ENCODE measurements at regions not wholly inside any gene's neighbourhood (a gene's known extent, or its start where the extent isn't known, plus 50 kb on each side); places are given as distances from the start of the nearest gene placed in this dataset.
"Not testable (repeated sequence)": the region's sequence is repeated elsewhere in the genome, so short reads cannot be mapped to it uniquely, and the experiment has no call there.

DNA sequence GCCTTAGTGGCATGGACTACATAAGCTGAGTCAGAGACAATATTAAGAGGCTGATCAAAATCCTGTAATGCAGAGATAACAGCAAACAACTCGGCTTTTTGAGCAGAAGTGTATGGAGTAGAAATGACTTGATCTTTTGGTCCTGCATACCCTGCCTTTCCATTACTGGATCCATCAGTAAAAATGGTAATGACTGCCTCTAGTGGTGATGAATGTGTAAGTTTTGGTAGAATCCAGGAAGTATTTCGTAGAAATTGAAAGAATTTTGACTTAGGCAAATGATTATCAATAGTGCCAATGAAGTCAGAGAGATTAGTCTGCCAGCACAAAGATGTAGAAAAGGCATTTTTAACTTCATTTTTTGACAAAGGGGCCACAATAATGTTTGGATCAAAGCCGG lies 146.4 kb upstream of the API5 start:
- not testable (repeated sequence) for DNase-seq (ENCODE audit: low read depth in 4 of 4, low spot score in 3 of 4)

DNA sequence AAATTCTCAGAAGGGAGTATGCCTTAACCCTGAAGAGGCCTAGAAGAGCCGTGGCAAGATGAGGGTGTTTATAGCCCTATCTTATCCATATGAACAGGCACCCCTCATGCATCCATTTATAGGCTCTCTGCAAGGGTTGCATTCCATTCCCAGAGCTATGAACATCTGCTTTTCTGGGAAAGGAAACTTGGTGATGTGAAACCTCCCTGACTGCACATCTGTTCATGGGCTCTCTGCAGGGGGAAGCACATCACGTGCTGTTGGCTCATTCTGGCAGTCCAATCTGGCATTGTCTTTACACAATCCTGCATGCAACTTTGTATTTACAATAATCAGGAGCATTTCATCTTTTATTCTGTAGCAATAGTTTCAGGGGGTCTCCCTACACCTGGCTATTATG lies 143.6 kb upstream of the API5 start:
- not testable (repeated sequence) for DNase-seq (ENCODE audit: low read depth in 4 of 4, low spot score in 3 of 4)

DNA sequence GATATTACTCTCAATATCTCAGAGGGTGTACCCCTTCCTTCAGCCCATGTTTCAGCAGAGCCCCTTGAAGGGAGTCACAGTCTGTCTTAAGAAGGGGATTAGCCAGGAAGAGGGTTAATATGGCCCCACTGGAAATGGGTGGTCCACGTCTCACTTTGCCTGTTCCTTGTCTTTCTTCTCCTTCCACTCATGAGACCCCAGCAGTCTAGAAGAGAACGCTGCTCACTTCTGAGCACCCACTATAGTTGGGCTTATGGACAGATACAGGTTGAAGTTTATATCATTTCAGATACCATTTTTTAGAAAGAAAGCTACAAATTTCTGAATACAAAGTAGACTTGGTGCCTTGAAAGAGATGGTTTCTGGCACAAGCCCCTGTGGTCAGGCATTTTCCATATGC lies 139.3 kb upstream of the API5 start:
- DNase-seq (ENCODE audit: low read depth in 4 of 4, low spot score in 3 of 4), result no peak

DNA sequence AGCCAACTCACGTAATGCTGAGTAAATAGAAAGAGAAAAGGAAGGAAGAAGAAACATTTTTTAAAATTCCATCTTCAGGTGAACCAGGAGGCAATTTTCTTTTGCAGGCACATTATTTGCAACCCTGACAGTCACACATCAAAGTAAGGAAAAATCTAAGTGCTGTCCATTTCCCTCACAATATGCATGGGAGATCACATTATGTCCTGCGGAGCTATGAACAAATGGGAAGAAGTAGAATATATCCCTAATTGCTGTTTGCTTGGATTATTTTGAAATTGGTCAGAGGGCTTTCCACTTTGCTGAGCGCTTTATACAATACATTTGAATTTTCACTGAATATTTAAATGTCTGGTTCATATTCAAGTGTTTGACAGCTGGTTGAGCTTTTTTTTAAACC lies 133.8 kb upstream of the API5 start:
- no peak for DNase-seq (ENCODE audit: low read depth in 4 of 4, low spot score in 3 of 4)

DNA sequence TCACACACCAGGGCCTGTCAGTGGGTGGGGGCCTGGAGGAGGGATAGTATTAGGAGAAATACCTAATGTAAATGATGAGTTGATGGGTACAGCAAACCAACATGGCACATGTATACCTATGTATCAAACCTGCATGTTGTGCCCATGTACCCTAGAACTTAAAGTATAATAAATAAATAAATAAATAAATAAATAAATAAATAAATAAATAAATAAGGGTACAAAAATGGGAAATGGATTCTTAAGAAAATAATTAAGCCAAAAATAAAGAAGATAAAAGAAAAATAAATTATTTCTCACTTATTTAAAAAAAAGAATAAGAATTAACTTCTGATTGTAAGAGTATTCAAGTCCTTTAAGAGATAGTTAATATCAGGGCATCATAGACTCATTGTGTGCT lies 117.3 kb upstream of the API5 start:
- not testable (repeated sequence) for DNase-seq (ENCODE audit: low read depth in 4 of 4, low spot score in 3 of 4)

DNA sequence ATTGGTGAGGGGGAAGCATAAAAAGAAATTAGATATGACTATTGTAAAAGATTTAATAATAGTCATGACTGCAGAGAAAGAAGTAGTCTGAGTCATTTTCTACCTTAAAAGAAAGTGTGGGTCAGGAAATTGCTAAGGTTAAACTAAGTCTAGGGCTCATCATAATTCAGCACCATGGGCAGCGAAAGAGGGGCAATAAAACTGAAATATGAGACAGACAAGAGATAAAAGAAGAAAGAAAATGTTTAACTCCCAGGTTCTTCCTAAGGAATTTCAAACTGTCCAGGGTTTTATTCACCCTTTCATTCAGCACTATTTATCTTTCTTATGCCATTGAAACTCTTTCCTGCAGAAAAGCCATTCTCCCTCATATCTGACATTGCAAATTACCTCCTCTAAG lies 114.4 kb upstream of the API5 start:
- DNase-seq (ENCODE audit: low read depth in 4 of 4, low spot score in 3 of 4), result peak; percentile 1 to 45 (median 14)

DNA sequence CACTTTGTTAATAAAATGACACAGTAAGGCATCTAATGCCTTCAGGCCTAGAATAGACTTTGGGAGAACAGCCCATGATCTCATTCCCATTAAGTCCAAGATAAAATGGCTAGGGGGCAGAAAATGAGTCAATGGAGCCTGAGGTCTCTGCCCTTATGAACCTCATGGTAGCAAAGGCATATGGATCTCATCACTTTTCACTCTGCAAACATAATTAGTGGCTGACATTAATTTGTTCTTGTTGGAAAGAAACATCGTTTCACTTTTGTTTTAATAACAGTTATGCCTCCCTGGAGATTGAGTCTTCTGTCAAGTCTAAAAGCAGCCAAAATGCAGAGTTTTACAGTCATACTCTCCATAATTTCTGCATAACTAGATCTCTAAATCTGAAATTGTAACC lies 111.8 kb upstream of the API5 start:
- DNase-seq (ENCODE audit: low read depth in 4 of 4, low spot score in 3 of 4), result peak in 2 of 4 donors; percentile 1 to 7

DNA sequence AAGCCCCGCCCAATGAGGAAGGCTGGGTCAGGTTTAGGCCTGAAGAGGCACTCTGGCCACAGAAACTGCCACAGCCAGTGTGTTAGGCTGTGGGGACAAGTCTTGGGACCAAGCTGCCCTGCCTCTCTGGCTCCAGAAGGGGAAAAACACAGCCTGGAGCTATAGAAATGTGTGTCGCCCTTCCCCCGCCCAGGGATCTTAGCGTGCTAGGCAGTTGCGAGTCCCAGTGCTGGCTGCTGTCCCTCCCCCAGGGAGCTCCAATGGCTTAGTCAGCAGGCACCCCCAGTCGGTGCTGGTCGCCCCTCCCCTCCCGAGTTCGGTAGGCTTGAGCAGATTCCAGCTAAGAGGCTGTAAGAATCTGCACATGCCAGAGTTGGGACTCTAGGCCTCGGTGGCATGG lies 99.5 kb upstream of the API5 start:
- no peak for DNase-seq (ENCODE audit: low read depth in 4 of 4, low spot score in 3 of 4)

DNA sequence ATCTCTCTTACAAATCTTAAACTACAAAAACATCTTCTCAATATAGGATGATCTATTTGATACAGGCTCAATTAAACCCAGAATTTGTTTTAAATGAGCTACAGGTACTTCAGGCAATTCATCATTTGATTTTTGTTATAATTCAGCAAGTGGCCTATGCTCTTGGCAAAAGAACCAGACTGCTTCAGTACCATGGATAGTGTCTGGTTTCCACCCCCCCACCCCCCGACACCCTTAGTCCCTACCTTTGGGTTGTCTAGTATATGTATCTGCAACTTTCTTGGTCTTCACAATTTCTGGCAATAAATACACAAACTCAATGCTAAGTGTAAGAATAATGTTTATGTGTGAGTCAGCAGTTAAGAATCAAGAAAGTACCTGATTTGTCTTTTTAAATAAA lies 97.3 kb upstream of the API5 start:
- no peak for DNase-seq (ENCODE audit: low read depth in 4 of 4, low spot score in 3 of 4)

DNA sequence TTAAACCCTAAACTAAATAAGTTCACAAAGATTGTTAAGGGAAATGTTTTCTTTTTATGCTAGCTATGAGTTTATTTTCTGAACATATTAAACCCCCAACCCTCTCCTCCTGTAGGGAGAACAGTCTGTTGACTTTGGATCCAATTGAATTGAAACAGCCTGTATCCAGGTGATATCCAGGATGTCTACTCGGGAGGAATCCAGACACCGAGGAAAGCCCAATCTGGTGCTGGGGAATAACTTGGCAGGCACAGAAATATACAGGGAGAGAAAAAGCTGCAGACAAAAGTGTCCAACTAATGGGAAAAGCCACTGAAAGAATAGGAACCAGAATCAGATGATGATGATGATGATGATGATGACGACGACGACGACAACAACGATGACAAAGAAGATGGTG lies 93.9 kb upstream of the API5 start:
- DNase-seq (ENCODE audit: low read depth in 4 of 4, low spot score in 3 of 4), result no peak

DNA sequence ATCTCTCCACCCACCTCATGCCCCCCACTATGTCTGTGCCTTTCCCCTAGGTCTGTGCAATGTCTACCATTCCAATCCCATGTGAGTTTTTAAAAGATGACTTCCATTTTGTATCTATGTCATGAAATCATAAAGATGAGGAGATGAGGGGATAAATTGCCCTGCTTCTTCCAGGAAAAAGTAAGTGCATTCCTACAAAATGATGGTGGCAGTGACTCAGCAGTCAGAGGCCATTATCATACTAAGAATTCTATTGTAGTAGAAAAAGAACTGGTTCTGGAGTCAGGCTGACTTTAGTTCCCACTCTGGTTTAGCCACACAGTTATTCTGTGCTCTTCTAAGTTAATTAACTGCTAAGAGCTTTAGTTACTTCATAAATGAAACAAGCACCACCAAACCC lies 89.6 kb upstream of the API5 start:
- no peak for DNase-seq (ENCODE audit: low read depth in 4 of 4, low spot score in 3 of 4)

DNA sequence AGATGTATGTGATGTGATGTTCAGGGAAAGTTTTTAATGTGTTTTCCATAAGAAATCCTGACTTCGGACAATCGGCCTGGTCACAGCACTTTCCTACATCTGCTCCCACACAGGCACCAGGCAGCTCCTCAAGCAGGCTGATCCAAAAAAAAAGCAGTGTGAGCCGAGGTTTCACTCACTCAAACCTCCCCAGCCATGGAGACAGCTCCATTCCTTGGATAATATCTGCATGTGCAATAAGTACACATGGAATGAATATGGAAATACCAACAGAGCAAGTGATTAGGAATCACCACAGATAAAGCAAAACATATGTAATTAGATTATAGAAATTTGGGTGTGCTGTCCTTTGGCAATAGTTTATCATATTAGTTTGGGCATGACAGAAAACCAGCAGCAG lies 88.8 kb upstream of the API5 start:
- DNase-seq (ENCODE audit: low read depth in 4 of 4, low spot score in 3 of 4), result no peak

DNA sequence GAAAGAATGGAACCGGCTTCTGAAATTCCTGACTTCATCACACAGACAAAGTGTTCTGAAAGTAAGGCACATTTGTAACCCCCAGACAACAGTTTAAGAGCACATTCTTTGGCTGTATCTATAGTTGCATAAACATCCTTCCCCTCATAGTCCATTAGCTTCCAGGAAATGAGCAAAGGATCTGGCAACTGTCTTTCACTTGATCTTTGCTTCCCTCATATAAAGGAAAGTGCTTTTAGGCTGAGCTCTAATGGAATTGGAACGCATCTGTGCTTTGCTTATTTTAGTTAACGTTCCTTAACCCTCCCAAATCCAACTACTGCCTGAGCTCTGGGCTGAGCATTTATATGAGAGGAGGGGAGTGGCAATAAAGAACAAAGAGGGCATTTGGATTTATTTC lies 76.9 kb upstream of the API5 start:
- peak in 1 of 4 donors; percentile 44 for DNase-seq (ENCODE audit: low read depth in 4 of 4, low spot score in 3 of 4)

DNA sequence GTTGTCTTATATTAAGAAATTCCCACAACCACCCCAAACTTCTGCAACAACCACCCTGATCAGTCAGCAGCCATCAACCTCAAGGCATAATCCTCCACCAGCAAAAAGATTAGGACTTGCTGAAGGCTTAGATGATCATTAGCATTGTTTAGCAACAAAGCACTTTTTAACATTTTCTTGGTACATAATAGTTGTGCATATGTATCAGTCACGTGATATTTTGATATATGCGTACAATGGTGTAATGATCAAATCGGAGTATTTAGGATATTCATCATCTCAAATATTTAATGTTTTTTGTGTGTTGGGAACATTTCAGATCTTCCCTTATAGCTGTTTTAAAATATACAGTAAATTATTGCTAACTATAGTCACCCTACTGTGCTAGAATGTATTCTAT lies 73.5 kb upstream of the API5 start:
- DNase-seq (ENCODE audit: low read depth in 4 of 4, low spot score in 3 of 4), result no peak

DNA sequence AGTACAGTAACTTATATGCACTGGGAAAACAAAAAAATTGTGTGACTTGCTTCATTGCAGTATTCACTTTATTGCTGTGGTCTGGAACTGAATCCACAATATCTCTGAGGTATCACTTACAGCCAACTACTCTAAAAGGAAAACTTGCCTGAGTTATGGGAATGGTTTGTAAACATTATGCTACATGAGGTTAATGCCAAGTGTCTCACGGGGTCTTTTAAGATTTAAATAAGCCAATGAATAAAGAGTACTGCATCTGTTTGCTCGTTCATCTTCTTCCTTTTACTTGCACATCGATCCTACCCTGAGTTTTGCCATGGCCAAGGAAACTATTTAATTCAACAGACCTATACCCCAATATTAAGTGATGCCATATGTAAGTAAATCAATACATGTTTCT lies 72.0 kb upstream of the API5 start:
- no peak for DNase-seq (ENCODE audit: low read depth in 4 of 4, low spot score in 3 of 4)

DNA sequence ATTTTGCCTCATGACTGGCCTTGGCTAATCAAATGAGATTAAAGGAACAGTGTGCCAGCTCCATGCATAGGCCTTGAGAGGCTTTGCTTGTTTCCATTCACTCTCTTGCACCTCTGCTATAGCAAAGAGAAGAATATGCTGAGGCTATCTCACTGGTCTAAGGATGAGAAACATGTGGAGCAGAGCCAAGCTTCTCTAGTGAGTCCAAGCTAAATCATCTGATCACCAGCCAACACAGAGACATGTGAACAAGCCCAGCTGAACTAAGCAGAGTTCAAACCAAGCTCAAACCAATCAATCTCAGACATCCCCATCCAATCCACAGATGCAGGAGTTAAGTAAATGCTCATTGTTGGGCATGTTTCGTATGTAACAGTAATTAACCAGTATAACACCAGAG lies 69.4 kb upstream of the API5 start:
- no peak for DNase-seq (ENCODE audit: low read depth in 4 of 4, low spot score in 3 of 4)

DNA sequence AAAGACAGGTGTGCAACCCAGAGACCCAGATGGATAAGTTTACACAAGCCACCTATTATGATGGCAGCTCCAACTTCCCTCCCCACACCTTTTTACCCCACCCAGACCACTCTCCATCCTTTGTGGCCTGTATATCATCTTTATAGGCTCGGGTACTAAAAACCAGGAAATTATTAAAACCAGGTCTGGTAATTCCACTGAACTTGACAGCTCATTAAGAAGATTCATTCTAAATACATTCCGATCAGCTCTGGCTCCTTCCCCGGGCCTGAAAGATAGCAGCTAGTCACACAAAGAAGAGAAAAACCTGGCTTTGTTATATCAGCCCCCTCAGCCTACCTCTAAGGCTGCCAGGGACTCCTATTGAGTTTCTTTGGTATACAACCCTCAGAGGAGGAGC lies 67.9 kb upstream of the API5 start:
- peak in 1 of 4 donors; percentile 64 for DNase-seq (ENCODE audit: low read depth in 4 of 4, low spot score in 3 of 4)

DNA sequence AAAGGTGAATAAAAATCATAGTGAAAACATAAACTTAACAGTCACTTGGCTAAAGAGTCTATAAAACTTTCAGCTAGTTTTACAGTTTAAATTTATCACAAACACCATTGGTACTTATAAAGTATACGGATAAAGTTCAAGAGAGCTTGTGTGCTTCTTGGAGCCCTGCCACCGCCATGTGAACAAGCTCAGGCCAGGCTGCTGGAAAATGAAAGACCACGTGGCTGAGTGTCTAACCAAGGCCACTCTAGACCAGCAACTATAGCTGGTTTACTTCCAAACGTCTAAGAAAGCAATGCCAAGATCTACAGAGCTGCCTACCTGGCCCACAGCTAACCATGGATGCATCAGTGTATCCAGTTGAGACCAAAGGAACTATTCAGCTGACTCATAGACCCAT lies 66.3 kb upstream of the API5 start:
- DNase-seq (ENCODE audit: low read depth in 4 of 4, low spot score in 3 of 4), result no peak

DNA sequence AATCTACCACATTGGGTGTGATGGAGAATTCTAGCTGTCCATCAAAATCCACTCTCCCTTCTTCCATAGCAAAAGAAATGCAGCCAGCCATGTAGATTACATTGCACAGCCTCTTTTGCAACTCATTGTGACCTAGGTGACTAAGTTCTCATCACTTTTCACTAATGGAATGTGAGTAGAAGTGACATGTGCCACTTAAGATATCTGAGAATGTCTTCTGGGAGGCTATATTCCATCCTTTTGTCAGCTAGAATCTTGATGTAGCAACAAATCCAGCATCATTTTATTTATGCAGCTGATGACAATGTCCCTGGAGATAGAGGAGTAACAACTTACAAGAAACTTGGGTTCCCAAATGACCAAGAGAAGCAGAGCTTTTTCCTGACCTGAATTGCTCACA lies 61.5 kb upstream of the API5 start:
- no peak for DNase-seq (ENCODE audit: low read depth in 4 of 4, low spot score in 3 of 4)

DNA sequence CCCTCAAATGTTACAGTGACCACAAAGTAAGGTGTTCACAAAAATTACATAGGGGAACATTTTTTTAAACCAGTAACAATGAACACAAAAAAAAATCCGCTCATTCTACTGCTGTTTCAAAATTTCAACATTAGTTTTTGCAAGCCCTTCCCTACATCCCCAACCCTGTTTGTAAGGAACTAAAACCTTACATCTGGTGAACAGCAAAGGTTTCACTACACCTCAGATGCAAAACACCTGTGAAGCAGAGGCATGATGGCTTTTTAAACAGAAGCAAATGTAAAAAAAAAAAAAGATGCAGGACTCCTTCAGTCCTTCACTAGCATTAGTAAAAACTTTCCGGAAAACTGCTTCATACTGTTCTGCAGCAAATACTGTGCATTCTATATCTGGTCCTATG lies 50.0 kb upstream of the API5 start:
- DNase-seq (ENCODE audit: low read depth in 4 of 4, low spot score in 3 of 4), result no peak

All from left renal pelvis (tissue), 4 donors.